HG03095 (cell line): ENCODE measurements at regions not wholly inside any gene's neighbourhood (a gene's known extent, or its start where the extent isn't known, plus 50 kb on each side); places are given as distances from the start of the nearest gene placed in this dataset.

Source experiments
- ATAC-seq: cut with Tn5 transposase; IDR thresholded peaks from one replicate; pipeline ENCODE4 v1.9.1; 2021; ENCODE audit warnings: moderate library complexity; ENCODE audit not compliant: unreplicated experiment

GRCh38 chr11:13907678-13908077 lies 54.8 kb upstream of the SPON1 start:
- ATAC-seq, result no peak

DNA sequence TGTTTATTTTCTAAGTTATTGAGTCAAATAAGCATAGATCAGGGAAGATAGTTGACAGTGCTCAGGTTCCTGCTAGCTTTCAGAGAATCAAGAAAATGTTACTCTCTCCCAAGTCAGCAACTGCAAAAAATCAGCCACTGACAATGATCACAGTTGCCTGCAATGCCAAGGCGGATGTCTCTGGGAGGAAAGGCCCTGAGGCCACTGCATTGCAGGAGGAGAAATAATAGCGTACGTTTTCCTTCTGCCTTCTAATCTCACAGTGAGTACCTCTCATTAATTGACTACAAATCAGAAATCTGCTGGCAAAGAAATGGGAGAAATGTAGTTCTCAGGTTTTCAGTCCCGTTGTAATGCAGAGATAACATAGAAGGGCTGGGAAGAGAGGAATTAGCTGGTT lies 54.0 kb upstream of the SPON1 start:
- ATAC-seq, result no peak
